ENCODE measurements at regions not wholly inside any gene's neighbourhood (a gene's known extent, or its start where the extent isn't known, plus 50 kb on each side); places are given as distances from the start of the nearest gene placed in this dataset.

GRCh38 chr2:133667085-133667484 lies 98.8 kb upstream of the NCKAP5 start:
- Histone ChIP-seq H4K91ac (ENCODE audit: insufficient read depth, low read depth, low read length) (no peak overlapping the region), H2BK15ac (ENCODE audit: low read depth, low read length) (peak overlapping the region; percentile 32; the same call in 1 of the 3 replicates), H2BK5ac (ENCODE audit: low read depth, low read length, poor library complexity, severe bottlenecking) (peak overlapping the region; percentile 81), H3K14ac (replicated peaks; ENCODE audit: low read depth, low read length) (peak overlapping the region; percentile 65; the same call in 1 of the 2 replicates), H3K4me3 (ENCODE audit: insufficient read depth, low read depth, low read length) (no peak overlapping the region), H3K9me1 (ENCODE audit: insufficient read depth, low read length) (no peaks in the 10 kb centered on the region), H3K4ac (ENCODE audit: low read depth, low read length) (peak overlapping the region; percentile 75), H4K20me1 (ENCODE audit: insufficient read depth, low read length) (no peaks in the 10 kb centered on the region), H2AK5ac (ENCODE audit: low read depth, low read length) (no peak overlapping the region), H2AFZ (replicated peaks; ENCODE audit: low read length, poor library complexity) (no peak overlapping the region), H4K5ac (ENCODE audit: low read depth, low read length) (peak overlapping the region; percentile 26; the same call in 1 of the 2 replicates), H3K9me3 (ENCODE audit: control insufficient read depth, insufficient read depth, low read length) (peaks cover 6% of the 10 kb centered on the region), H3K27ac (ENCODE audit: insufficient read depth, low read length) (no peak overlapping the region), H2AK9ac (replicated peaks; ENCODE audit: low read depth, low read length, poor library complexity) (no peak overlapping the region), H3K18ac (ENCODE audit: low read depth, low read length) (peak overlapping the region; percentile 57; the same call in 1 of the 2 replicates), H3K4me1 (ENCODE audit: control insufficient read depth, insufficient read depth, low read length) (peaks cover 3% of the 10 kb centered on the region; the same call in 1 of the 2 replicates), H3K79me1 (ENCODE audit: low read depth in 1 of 2, low read length in 2 of 2) (no peaks in the 10 kb centered on the region), H3K23ac (ENCODE audit: low read depth, low read length) (no peak overlapping the region; the same call in 1 of the 2 replicates), H3K27me3 (ENCODE audit: control insufficient read depth, insufficient read depth, low read length) (no peaks in the 10 kb centered on the region), H2BK20ac (ENCODE audit: low read depth, low read length) (peak overlapping the region; percentile 85), H3K9ac (ENCODE audit: low read depth, low read length) (no peak overlapping the region), H4K8ac (ENCODE audit: low read depth in 2 of 2, low read length in 2 of 2) (peak overlapping the region in 1 of 2 experiments; percentile 64; a peak in 2 of 4 replicates), H3K4me2 (ENCODE audit: low read depth, low read length) (no peak overlapping the region), H3K36me3 (ENCODE audit: control insufficient read depth, insufficient read depth, low read length) (no peaks in the 10 kb centered on the region), H3K56ac (ENCODE audit: extremely low read depth, insufficient read depth, low read length) (no peak overlapping the region), H2BK120ac (ENCODE audit: low read depth, low read length) (peak overlapping the region; percentile 93)
- in situ Hi-C loops (cut with MboI; ENCODE audit: low sequenced_read_pairs), result no loop called here
- BruUV-seq (replicated peaks), result no TSS peak
- POLR2A ChIA-PET (ENCODE audit: unreplicated experiment), result no interaction called here
- peak; percentile 91 for ATAC-seq (ENCODE audit: low read depth)
- intact Hi-C loops (cut with micrococcal nuclease), result no loop called here
- TF ChIP-seq SMC3 (IDR thresholded peaks at IDR 0.05; ENCODE audit: low read depth, low read length) (no peak), MAFK (IDR thresholded peaks at IDR 0.05; ENCODE audit: low read depth, low read length) (peak; percentile 89), FOS (IDR thresholded peaks at IDR 0.05; ENCODE audit: low read depth, low read length) (peak; percentile 77), RCOR1 (IDR thresholded peaks at IDR 0.05; ENCODE audit: insufficient replicate concordance, low read length) (peak; percentile 28), BHLHE40 (IDR thresholded peaks at IDR 0.05; ENCODE audit: low read depth, low read length) (peak; percentile 17; the same call in 1 of the 2 replicates), ELK1 (IDR thresholded peaks at IDR 0.05; ENCODE audit: borderline replicate concordance, low read depth, low read length) (no peak), NFE2L2 (IDR thresholded peaks at IDR 0.05; ENCODE audit: low read depth, low read length) (peak; percentile 70), CEBPB (IDR thresholded peaks at IDR 0.05; ENCODE audit: low read depth, low read length) (peak; percentile 50; the same call in 1 of the 2 replicates)
- dilution Hi-C loops (cut with HindIII; ENCODE audit: low sequenced_read_pairs, unreplicated experiment), result no loop called here
- peak; percentile 94 for DNase-seq
- CTCF ChIA-PET, result no interaction called here
